HG03432 (cell line): ENCODE measurements at regions not wholly inside any gene's neighbourhood (a gene's known extent, or its start where the extent isn't known, plus 50 kb on each side); places are given as distances from the start of the nearest gene placed in this dataset.

ENCODE experiments used
- ATAC-seq: cut with Tn5 transposase; IDR thresholded peaks from one replicate; pipeline ENCODE4 v1.9.1; 2021; ENCODE audit warnings: mild to moderate bottlenecking, moderate library complexity; ENCODE audit not compliant: unreplicated experiment

DNA sequence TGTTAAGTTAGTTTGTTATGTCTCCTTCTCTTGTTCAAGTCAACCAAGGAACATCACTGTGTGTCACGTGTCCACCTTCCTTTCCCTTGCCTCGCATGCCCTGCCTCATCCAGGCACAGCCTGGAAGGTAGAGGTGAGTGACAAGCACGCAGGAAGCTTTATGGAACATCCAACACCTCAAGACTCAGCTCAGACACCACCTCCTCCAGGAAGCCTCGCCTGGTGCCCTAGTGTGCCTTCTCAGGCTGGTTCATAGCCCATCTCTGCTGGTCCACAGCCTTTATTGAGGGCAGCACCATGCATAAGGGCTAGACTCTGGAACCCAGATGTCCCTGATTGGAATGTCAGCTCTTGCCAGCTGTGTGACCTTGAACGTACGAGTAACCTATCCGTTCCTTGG lies 224.3 kb downstream of the ANKRD60 start:
- ATAC-seq, result no peak

DNA sequence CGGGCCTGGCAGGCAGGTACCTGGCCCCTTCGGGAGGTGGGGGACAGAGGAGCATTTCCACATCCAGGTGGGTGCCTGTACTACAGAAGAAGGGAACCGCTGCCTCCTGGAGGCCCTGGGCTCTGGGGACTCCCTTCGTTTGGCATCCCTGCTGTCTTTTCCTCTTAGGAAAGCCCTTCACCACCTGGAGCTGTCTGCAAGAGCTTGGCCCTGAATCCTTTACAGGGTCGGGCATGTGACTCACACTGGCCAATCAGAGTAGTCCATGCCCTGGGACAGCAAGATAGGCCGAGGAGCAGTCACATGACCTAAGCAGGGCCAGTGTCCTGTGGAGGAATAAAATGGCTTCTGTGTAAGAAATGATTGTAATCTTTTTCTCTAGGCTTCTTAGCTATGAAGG lies 224.9 kb downstream of the ANKRD60 start:
- no peak for ATAC-seq

DNA sequence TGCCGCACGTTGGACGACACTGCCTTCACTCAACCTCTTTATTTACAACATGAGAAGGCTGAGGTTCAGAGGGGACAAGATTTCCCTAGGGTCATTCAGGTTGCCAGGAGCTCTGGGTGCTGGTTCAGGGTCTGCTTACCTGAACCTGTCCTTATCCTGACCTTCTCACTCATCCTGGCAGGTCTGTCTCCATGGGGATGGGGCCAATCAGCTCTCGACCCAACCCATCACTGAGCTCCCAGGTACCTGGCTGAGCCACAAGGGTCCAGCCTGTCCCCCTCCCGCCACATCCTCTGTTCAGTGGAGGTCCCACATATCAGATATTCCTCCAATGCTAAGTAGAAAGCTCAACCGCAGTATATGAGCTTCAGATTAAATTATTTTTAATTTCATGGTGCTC lies 225.6 kb downstream of the ANKRD60 start:
- ATAC-seq, result no peak

DNA sequence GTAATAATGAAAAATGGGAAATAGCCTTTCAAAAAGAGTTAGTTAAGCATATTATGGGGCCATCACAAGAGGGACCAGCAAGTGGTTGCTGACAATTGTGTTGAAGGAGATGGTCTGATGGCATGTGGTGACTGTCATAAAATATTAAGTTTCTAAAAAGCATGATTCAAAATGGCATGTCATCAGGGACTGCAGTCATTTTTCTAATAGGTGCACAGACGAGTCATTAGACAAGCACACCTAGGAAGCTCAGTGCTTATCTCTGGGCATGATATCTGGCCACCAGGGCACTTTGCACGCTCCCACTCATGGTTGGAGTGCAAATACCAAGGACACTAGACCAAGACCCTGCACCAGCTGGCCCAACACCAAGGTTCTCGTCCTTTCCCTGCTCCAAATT lies 226.5 kb downstream of the ANKRD60 start:
- ATAC-seq, result no peak

DNA sequence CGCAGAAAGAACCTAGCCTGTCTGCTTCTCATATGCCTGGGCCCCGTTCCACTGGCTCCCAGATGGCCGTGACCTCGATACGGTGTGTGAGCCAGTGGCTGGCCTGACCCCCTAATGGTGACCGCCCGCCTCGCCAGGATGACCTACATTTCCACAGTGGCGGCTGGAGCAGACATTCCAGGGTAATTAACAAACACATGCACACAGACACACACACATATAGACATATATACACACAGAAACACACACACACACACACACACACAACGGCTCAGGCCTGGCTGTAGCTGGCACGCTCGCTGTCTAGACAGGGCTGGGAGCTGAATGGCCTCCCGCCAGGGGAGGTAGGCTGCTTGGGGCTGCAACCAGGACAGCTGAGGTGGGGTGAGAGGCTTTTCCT lies 227.1 kb downstream of the ANKRD60 start:
- no peak for ATAC-seq

DNA sequence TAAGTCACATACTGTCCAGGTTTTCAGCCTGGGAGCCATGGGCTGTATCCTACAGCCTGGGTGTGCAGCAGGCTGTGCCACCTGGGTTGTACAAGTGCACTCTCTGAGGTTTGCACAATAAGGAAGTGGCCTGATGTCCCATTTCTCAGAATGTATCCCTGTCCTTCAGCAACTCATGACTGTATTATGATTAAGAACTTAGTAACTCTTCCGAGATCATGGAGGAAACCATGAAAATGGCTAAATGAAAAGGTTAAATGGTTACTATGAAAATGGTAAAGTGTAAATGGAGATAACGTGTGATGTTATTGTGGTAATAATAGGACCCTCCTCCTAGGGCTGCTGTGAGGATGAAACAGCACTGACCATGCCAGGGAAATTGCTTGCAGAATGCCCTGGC lies 227.6 kb downstream of the ANKRD60 start:
- no peak for ATAC-seq

DNA sequence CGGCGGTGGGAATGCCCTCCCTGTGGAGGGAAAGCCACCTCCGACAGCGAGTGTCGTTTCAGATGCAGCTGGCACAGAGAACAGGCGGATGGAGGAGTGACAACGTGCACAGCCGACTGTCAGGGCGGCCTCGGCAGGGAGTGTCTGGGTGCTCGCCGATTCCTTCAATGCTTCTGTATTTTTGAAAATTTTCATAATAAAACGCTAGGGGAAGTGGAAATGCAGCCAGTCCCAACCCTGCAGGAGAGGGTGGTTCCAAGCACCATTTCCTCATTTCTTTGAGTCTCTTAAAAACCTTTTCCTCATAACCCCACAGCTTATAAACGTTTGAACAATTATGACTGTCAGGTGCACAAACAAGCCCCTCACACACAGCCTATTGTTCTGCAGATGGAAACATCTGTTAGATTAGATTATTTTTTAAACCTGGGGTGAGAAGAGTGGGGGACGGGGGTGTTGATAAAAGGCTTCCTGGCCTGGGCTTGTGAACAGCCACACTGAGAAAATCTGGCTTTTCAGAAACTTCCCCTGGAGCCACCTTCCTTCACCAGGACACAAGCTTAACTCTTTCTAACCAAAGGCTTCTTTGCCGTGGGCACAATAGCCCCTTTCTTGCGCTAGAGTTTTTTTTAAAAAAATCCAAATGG lies 228.9 kb downstream of the ANKRD60 start:
- ATAC-seq, result no peak

DNA sequence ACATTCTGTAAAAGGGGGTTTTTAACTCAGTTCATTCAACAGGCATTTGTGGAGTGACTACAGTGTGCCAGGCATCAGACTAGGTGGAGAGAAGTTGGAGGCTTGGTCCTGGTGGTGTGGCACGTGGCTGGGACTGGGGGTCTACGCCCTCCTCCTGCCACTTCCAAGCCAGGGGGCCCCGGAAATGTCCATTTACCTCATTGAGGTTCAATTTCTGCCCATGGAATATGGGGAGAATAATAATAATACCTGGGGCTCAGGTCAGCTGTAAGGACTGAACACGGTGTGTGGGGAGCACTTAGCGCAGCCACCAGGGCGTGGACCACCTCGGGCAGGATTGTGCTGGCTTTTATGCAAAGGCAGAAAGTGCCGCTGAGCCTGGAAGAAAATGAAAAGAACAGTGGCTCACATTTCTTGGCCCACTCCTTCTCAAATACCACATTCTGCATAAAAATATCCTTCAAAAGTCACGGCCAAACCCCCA lies 229.4 kb downstream of the ANKRD60 start:
- ATAC-seq, result no peak

DNA sequence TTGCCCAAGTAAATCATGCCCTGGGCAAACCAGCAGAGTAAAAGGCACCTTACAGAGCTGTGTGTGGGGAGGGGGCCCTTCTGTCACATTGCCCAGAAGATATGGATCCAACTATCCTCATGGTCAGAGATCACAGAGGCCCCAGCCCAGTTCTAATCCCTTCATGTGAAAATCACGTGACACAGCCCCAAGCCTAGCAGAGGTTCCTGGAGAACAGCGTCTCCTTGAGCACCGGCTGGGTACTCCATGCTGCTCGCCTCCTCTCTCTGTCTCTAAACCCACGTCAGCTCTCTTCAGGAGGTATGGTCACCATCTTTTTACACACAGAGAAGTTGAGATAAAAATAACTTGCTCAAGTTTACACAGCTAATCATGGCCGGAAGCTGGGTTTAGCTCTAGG lies 230.2 kb downstream of the ANKRD60 start:
- ATAC-seq, result no peak

DNA sequence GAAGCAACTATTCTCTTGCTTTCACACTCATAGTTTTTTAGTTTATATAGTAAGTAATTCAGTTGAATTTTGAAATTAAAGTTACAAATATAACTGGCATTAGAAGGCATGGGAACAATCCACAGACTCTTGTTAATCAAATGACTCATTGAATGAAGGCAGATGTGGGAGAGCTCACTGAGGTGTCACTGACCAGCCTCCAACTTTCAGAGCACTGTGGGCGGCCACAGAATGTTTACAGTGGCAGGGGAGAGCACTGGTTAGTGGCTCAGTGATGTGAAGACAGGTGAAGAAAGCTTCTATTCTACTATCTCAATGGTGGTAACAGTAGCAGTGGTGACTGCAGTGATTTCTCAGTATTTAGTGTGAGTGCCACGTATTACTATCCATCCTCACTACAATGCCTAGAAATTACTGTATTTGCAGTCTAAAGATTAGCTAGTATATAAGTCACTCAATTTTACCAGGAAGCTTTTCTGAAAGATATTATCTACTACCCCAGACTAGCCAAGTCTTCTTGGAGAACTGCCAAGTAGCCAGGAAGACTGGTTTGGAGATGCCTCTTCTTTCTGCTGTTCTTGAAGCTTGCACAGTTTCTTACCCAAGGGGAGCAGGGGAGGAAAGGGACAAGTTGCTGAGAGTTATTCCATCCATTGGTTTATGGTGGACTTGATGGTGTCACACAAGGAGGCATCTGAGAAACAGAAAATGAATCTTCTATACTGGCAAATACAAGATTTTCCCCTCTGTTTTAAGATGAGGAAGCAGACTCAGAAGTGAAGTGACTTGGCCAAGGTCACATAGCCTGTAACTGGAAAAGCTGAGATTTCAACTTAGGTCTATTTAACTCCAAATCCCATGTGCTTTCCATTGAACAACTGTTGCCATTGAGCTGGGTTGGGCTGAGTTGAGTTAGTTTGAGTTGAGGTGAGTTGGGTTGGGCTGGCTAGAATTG lies 231.2 kb downstream of the ANKRD60 start:
- ATAC-seq, result no peak

DNA sequence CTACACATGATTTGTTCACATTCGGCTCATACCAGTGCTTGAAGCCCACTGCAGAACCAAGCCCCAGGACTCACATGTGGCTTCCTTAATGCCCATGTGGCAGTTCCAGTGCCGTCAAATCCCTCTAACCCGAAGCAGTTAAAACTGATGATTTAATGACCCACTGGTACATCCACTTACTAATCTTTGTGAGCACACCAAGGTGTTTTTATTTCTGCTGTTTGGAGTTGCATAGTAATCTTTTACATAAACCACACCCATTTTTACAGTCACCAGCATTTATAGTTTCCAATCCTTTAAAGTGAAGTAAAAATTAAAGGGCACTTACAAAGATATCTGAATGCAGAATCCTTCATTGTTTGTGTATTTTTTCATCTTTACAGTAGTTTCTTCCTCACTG lies 232.0 kb downstream of the ANKRD60 start:
- ATAC-seq, result no peak

DNA sequence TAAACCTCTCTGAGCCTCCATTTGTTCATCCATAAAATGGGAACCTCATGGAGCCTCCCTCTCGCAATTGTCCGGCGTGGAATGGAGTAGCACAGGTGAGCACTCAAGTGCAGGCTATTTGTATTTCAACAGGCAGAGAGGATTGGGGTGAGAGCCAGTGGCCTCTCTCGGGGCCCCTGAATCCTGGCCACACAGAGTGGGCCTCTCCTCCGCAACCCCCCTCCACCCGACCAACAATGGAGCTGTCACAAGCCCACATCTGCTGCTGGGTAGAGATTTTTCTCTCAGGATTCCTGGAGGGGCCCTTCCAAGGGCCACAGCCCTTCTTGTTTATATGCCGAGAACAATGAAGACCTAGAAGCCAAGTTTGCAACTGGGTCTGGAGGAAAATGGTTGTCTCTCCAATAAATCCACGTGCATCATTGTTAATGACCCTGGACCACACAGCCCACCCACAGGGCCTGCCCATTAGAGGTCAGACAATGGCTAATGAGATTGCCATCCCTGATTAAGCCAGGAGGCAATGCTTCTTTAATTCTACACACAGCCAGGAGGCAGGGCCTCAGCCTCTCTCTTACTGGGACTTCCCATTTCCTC lies 233.0 kb downstream of the ANKRD60 start:
- ATAC-seq, result no peak

DNA sequence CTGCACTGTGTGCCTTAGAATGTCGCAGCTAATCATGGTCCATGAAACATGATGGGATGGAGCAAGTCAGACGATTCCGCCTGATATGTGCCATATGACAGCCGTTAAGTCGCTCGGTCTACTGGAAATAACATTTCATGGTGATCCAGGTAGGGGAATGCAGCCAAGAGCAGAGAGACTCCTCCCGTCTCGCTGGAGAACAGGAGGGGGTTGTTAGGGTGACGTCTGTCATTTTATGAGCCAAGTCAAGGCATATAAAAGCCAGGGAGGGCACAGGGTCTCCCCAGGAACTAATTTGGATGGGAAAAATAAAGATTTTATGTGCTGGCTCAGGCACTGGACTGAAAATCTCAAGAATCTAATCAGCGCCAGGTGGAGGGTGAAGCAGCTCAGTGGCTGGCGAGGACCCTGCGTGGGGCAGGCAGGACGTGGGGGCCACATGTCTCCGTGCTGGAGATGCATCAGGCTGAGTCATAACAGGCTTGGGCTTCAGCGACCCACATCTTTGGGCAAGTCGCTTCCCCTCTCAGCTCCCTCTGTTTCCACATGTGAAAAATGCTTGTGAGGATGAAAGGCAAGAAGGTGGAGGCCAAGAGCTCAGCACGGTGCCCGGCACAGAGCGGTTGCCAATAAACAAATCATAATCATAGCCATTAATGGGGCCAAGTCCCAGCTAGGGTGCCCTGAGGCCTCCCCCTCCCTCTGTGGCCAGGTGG lies 234.6 kb downstream of the ANKRD60 start:
- ATAC-seq, result no peak

DNA sequence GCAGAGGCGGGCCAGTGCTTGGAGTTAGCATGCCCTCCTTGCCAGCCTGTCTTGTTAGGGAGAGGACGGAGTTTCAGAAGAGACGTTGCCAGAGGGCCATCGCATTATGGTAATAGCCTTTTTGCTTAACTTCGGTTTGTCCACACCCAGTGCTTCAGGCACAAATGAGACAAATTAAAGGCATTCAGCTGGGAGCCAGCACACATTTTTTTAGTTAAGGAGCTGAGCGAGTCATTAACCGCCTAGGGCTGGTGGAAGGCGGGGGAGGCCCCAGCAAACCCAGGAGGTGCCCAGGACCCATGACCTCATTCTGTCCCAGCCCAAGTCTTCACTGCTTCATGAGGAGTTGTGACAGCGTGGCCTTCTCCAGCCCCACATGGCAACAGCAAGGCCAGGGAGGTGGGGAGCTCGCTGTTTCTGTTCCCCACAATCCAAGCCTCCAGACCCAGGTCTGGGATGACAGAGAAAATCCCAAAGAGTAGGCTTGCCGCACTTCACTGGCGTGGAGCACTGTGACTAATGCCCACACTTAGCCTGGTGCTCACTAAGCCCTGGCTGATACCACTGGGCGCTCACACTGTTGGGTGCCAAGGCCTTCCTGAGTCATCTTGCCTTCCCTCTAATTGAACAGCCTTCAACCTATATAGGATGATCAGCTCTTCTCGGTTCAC lies 237.1 kb downstream of the ANKRD60 start:
- ATAC-seq, result no peak

DNA sequence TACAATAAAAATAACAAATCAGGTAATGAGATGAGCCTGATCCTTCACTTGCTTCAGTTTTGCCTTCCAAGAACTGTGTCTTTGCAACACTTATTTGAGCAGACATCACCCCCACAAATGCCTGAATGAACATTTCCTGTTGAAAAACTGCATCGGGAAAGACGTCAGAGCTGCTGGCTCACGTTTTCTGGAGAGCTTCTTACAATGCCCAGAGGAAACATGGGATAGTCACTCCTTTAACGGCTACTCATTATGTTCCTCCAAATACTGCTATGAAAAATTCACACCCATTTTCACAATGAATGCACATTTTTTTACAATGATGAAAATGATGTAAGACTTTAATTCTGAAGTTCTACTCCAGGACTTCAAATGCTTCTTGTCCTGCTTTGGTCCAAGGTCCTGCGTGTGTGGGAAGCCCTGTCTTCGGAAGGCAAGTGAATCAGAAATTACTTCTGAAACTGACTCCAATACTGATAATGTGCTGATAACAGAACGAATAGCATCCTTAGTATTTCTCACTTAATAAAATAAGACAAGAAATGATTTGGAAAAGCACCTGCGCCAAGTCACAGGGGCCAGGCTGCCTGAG lies 238.0 kb downstream of the ANKRD60 start:
- ATAC-seq, result no peak

DNA sequence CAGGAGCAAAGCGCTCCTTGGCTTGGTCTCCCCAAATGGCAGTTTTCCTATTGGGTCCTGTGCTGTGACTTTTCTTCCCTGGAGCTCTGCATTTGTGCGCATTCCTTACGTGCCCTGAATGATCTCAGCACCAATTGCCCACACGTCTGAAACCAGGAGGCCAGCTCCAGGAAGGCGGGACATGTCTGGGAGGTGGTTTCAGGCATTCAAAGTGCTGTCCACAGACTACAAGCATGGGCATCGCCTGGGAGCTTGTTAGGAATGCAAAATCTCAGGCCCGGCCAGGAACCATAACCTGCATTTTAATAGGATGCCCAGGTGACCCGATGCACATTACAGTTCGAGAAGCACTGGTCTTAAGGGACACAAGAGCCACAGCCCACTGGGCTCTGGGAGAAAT lies 239.6 kb downstream of the ANKRD60 start:
- ATAC-seq, result no peak

DNA sequence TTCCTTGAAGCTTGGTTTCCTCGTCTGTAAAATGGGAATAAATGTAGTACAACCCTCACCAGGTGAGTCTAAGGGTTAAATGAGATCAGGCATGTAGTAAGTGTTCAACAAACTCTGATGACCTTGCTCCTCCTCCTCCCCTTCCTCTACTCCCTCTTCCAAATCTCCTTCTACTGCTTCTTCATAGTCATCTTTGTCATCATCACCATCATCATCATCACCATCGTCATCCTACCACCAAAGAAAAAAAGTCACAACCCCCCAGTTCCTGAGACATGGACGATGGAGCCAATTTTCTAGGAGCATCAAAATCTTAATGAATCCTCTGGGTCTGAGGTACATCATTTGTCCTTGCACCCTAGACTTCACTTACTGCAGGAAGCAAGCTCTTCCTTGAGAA lies 240.0 kb downstream of the ANKRD60 start:
- ATAC-seq, result no peak

DNA sequence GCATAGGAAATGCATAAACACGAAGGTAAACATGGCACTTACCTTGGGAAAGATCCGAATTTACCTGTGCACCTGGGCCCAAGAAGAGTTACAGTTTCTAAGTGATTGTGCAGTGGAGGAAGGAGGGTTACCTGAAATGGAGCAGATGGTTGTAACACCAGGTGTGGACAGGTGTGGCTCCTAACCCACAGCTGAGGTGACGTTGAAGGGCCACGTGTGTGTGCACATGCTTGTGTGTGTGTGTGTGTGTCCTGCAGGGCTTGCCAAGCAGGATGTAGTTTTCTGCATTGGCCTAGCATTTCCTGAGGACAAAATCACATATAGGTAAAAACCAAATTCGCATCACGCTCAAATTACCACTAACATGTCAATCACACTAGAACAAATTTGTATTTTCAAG lies 240.8 kb downstream of the ANKRD60 start:
- no peak for ATAC-seq

DNA sequence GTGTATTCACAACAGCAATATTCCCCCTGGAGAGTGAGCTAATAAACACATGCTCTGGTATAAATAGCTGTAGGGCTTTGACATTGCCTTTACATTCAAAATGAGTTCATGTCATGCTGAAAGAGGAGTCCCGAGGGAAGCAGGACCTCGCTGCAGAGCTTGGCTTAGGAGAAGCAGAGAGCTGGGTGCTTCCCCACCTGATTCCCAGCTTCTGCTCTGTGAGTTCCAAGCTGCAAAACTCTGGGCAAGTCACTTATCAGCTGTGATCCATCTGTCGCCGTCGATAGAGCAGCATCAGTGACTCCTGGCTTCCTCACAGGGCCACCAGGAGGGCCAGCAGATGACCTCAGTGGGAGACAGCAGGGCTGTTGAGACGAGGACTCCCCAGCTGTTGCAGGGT lies 241.8 kb downstream of the ANKRD60 start:
- no peak for ATAC-seq

DNA sequence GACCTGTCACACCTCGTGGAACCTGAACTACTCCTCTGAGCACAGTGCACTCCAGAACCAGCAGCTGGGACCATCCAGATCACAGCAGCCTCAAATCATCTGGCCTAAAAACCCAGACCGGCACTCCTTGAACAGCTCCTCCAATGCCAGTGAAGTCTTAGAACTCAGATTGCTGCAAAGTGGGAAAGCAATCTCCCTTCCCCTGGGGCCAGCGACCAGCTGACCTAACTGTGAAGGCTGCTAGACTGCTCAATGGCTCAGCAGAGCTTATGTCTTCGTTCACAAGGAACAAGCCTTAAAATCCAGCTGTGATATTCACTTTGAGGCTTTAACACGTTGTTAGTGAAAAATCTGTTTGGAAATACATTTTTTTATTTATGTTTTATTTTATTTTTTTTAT lies 243.2 kb downstream of the ANKRD60 start:
- no peak for ATAC-seq
